ENCODE measurements at regions not wholly inside any gene's neighbourhood (a gene's known extent, or its start where the extent isn't known, plus 50 kb on each side); places are given as distances from the start of the nearest gene placed in this dataset.

GRCh38 chr2:105544591-105545377, 145.9 kb upstream of the FHL2 start (continued):
- TF ChIP-seq PBX3 (IDR thresholded peaks at IDR 0.05), result no peak
- TF ChIP-seq ELF1 (IDR thresholded peaks at IDR 0.05), result no peak
- TF ChIP-seq IRF3 (IDR thresholded peaks at IDR 0.05; ENCODE audit: low read depth, low read length), result no peak

GRCh38 chr2:105541189-105542050, 142.6 kb upstream of the FHL2 start:
- H3K36me3 ChIP-seq (replicated peaks in 1 of 2; ENCODE audit: control insufficient read depth in 1 of 2, insufficient read depth in 2 of 2, low read length in 1 of 2), result no peaks in the 10 kb centered on the region
- 45% methylated on average over 13 of the region's 13 CpGs for WGBS (ENCODE audit: low lambda C conversion rate)
- TF ChIP-seq MAX (IDR thresholded peaks at IDR 0.05; ENCODE audit: low read depth) (no peak), RAD21 (IDR thresholded peaks at IDR 0.05; ENCODE audit: low read length) (no peak), USF2 (IDR thresholded peaks at IDR 0.05; ENCODE audit: borderline replicate concordance, low read depth, low read length) (no peak), RXRA (IDR thresholded peaks at IDR 0.05; ENCODE audit: borderline replicate concordance, low read depth) (no peak), CTCF (IDR thresholded peaks at IDR 0.05) (no peak), SMC3 (IDR thresholded peaks at IDR 0.05; ENCODE audit: low read depth, low read length) (no peak), FOXM1 (IDR thresholded peaks at IDR 0.05; ENCODE audit: low read depth) (no peak), TEAD4 (IDR thresholded peaks at IDR 0.05; ENCODE audit: borderline replicate concordance, insufficient read depth) (no peak), IRF3 (IDR thresholded peaks at IDR 0.05; ENCODE audit: low read depth, low read length) (no peak), CHD2 (IDR thresholded peaks at IDR 0.05; ENCODE audit: low read length, partially characterized antibody) (no peak), FOSL2 (IDR thresholded peaks at IDR 0.05; ENCODE audit: borderline replicate concordance, low read depth) (no peak), EZH2phosphoT487 (IDR thresholded peaks at IDR 0.05; ENCODE audit: borderline replicate concordance, low read depth) (no peak), JUND (IDR thresholded peaks at IDR 0.05) (no peak), MEF2A (IDR thresholded peaks at IDR 0.05; ENCODE audit: borderline replicate concordance, low read depth) (no peak), USF1 (IDR thresholded peaks at IDR 0.05; ENCODE audit: borderline replicate concordance, low read depth) (no peak)
- no peak overlapping the region for H3K27ac ChIP-seq (ENCODE audit: low read depth in 2 of 2, low read length in 1 of 2)
- H3K79me2 ChIP-seq (ENCODE audit: insufficient read depth), result no peaks in the 10 kb centered on the region
- ChIA-PET POLR2A (no interaction called here), CTCF (no interaction called here)
- no peak for DNase-seq
- H3K4me2 ChIP-seq, result no peak overlapping the region
- H3K9ac ChIP-seq, result no peak overlapping the region
- no peak overlapping the region for H2AFZ ChIP-seq (ENCODE audit: low read depth)
- peaks cover 4% of the 10 kb centered on the region; the same call in 1 of the 2 replicates for H3K27me3 ChIP-seq (ENCODE audit: insufficient read depth)
- H4K20me1 ChIP-seq (ENCODE audit: insufficient read depth), result no peaks in the 10 kb centered on the region
- no peaks in the 10 kb centered on the region for H3F3A ChIP-seq (replicated peaks; ENCODE audit: insufficient read depth)
- H3K4me1 ChIP-seq (ENCODE audit: control insufficient read depth in 1 of 2, insufficient read depth in 2 of 2, low read depth in 1 of 2, low read length in 1 of 2), result no peaks in the 10 kb centered on the region; a peak in 1 of 4 replicates
- H3K9me2 ChIP-seq, result no peaks in the 10 kb centered on the region
- no peak overlapping the region for H3K4me3 ChIP-seq (ENCODE audit: low read depth in 2 of 2, low read length in 1 of 2)
- H3K9me3 ChIP-seq, result no peaks in the 10 kb centered on the region

Data from SK-N-SH (cell line).